Fibroblast of gingiva (primary cell): ENCODE measurements at regions not wholly inside any gene's neighbourhood (a gene's known extent, or its start where the extent isn't known, plus 50 kb on each side); places are given as distances from the start of the nearest gene placed in this dataset.
"Not testable (repeated sequence)": the region's sequence is repeated elsewhere in the genome, so short reads cannot be mapped to it uniquely, and the experiment has no call there.

Experiments
- DNase-seq: peaks from one replicate; pipeline ENCODE4 v3.0.0-alpha.2; 2011; ENCODE audit warnings: low read depth

DNA sequence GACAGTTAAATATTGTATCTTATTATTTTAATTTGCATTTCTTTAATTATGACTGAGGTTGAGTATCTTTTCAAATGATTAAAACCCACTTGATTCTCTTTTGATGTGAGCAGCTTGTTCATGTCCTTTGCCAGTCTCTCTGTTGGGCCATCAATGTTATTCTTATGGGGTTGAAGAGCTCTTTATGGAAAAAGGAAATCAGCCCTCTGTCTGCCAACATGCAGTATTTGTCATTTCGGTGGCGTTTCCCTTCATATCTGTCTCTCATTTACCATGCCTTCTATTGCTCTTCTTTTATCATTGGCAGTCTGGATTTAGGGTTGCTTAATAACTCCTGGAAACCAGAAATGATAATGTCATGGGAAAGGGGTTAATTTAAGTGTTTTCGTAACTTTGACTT lies 340.7 kb upstream of the DNAJC19 start:
- no peak for DNase-seq

- DNase-seq, result no peak
These were observed 339.5 kb upstream of the DNAJC19 start for GRCh38 chr3:181329024-181329423.

DNA sequence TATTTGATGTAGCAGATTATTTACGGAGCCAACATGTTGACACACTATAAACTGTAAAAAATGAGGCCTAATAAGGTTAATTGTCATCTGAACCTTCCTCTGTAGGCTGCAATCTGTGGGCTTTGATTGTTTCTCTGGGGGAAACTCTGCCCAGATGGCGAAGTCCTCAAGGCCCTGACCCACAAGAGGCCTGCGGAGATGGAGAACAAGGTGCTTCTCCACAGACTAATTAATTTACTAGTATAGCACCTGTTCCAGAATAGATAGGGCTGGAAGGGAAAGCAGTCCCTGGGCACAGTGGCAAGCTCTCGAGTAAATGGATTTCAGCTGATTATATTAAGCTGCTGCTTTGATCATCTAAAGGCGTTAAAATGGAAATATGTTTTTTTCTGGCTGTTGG lies 338.8 kb upstream of the DNAJC19 start:
- DNase-seq, result no peak

GRCh38 chr3:181327349-181327748 lies 337.8 kb upstream of the DNAJC19 start:
- DNase-seq, result no peak

GRCh38 chr3:181326637-181327223 lies 337.2 kb upstream of the DNAJC19 start:
- DNase-seq, result no peak

GRCh38 chr3:181324516-181324915 lies 335.0 kb upstream of the DNAJC19 start:
- not testable (repeated sequence) for DNase-seq

- DNase-seq, result no peak
These were observed 328.8 kb upstream of the DNAJC19 start for GRCh38 chr3:181318321-181318720.

DNA sequence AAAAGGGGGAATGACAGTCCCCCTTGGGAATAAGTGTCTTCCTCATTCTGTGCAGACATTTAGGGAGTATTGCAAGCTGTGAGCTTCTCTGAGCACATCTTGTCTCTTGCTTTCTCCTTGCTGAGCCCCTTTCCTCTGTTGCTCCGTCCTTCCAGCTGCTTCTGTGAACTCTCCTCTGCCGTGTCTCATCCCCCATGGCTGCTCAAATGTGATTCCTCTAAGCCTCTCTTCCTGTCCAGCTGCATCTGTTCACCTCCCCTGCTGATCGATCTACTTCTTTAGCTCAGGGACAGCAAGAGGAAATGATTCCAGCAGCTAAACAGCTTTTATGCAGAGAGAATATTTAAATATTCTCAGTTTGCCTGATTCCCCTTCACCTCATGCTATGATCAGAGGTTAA lies 328.0 kb upstream of the DNAJC19 start:
- DNase-seq, result no peak

GRCh38 chr3:181316482-181316881 lies 326.9 kb upstream of the DNAJC19 start:
- no peak for DNase-seq

DNA sequence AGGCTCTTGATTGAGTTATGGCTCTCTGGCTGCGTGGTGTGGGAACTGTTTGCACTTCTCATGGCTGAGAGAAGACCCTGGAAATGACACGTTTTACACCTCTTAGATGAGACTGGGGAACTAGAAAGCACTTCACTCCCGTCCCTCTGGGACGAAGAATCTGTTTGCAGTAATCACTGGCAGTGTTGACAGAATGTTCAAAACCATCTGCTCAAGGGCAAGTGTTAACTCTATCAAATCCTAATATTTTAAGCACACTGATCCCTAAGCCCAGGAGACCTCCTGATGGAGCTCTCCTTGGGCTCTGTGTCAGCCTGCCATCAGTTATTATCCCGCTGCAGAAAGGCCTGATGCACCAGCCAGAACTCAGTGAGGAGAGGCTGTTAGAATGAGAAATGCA lies 323.8 kb upstream of the DNAJC19 start:
- DNase-seq, result no peak

GRCh38 chr3:181311186-181311585 lies 321.6 kb upstream of the DNAJC19 start:
- no peak for DNase-seq

- DNase-seq, result no peak
These were observed 313.4 kb upstream of the DNAJC19 start for GRCh38 chr3:181302960-181303359.

DNA sequence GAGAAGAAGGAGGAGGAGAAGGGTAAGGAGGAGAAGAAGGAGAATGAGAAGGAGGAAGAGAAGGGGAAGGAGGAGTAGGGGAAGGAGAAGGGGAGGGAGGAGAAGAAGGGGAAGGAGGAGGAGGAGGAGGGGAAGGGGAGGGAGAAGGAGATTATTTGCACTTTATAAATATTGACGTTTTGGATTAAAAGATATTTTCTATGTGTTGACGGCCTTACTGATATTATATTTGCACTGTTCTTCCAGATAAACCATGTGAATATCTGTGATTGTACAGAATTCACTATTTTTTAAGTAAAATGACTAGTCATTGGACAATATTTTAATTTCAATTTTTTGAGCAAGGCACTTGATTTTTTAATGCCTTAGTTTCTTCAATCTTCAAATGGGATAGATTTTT lies 310.5 kb upstream of the DNAJC19 start:
- no peak for DNase-seq

DNA sequence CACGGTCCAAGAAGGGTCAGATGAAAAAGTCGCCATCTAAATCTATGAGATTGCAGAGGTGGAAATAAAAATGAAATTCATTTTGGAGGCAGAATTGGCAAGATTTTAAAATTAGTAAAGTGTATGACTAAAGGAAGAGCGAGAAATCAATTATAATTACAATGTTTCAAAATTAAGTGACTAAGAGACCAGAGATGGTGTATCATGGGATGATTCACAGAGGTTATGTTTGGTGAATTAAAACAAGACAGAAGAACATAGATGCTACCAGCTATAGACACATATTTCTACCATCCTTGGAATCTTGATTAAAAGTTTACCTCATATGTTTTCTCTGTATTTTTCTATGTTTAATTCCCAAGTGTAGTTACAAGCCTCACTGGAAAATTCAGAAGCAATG lies 308.9 kb upstream of the DNAJC19 start:
- DNase-seq, result no peak

GRCh38 chr3:181292984-181293383 lies 303.4 kb upstream of the DNAJC19 start:
- DNase-seq, result no peak

- DNase-seq, result no peak
These were observed 301.4 kb upstream of the DNAJC19 start for GRCh38 chr3:181290941-181291340.

- DNase-seq, result no peak
These were observed 299.8 kb upstream of the DNAJC19 start for GRCh38 chr3:181289306-181289705.

- no peak for DNase-seq
These were observed 298.6 kb upstream of the DNAJC19 start for GRCh38 chr3:181288145-181288544.

DNA sequence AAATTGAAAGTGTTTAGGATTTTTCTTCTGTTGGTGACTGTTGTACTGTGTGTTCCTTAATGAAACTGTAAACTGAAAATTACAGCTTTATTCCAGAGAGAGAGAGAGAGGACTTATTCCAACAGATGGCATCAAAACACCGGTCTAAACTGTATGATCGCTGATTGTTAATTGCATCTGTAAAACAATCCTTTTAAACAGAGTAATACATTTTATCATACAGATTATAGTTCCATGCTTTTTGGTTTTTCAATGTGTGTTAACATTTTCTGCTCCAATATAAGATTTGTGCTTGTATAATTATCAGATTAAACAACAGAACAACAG lies 289.7 kb upstream of the DNAJC19 start:
- no peak for DNase-seq

DNA sequence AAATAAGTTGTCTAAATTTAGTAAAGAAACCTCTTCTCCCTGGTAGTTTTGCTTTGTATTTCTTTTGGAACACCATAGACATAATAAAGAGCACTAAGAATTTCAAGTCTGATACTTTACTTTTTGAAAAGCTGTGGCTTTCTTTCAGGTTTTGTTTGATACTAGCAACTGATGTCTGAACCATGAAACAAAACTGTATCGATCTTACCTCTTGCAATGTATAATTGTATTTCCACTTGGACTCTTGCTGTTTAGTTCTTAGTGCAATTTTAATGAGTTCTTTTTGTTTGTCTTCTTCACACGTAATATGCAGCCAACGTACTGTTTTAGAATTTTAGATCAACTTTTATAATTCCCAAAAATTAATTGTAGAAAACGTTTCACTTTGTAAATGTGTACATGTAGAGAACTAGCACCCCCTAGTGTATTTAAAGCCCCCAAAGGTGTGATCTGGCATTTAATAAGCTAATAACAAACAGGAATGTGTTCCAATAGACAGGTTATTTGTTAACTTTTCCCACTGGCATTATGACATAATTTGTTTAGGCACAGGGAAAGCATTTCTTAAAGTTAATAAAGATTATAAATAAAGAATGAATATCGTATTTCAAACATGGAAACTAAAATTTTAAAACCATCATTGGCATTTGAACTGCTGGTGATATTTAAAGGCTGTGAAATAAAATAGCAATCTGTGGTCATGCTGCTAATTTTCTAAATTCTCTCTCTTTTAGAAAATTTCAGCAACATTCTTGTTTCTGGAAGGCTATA lies 289.1 kb upstream of the DNAJC19 start:
- DNase-seq, result no peak

- DNase-seq, result no peak
These were observed 286.9 kb upstream of the DNAJC19 start for GRCh38 chr3:181276358-181276896.

- no peak for DNase-seq
These were observed 284.5 kb upstream of the DNAJC19 start for GRCh38 chr3:181274025-181274424.

DNA sequence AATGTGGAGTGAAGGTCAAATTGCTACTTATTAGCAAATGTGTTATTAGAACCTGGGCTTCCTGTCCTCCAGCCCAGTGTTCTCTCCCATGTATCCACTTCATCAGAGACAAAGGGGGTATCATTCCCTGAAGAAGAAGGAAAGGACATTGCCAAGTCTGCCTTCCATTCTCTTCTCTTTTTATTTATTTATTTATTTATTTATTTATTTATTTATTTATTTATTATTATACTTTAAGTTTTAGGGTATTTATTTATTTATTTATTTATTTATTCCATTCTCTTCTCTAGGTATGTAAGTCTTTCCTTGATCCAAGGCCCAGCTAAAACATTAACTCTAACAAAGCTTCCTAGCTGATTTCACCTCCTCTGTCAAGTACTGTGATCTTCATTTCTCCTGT lies 277.8 kb upstream of the DNAJC19 start:
- DNase-seq, result no peak
